HG03342 (cell line): ENCODE measurements at regions not wholly inside any gene's neighbourhood (a gene's known extent, or its start where the extent isn't known, plus 50 kb on each side); places are given as distances from the start of the nearest gene placed in this dataset.

Source experiments
- ATAC-seq: cut with Tn5 transposase; IDR thresholded peaks from one replicate; pipeline ENCODE4 v1.9.1; 2021; ENCODE audit warnings: mild to moderate bottlenecking, moderate library complexity; ENCODE audit not compliant: unreplicated experiment

DNA sequence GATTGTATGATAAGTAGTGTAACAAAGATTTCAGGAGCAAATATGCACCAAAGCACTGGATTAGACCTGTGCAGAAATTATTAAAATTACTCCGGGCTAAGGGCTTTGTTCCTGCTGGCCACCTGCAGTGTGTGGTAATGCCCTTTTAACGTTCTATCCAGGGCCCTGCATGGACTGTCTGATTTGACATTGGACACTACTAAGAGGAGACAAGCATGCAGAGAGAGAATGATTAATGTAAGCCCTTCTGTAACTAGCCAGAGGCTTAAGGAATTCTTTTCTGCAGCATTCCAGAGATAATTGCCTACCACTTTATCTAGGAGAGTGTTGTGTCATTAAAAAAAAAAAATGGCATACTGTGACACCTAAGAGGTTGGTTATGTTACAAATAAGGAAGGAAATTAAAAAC lies 117.0 kb downstream of the PCDH7 start:
- no peak for ATAC-seq

DNA sequence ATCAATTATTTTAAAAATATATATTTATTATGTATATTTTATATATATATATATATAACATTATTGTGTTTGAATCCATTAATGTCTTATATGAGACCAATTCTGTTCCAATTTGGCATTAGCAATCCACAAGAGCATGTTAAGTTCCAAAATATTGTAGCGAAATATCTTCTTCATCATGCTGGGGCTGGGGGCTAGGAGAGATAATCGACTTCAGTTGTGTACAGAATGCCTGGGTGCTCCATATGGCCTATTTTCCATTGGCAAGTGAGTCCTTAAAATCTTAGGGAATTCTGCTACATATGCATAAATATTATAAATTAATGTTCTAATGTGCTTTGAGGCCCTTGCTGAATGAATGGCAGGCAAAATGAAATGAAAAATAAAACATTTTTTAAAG lies 117.7 kb downstream of the PCDH7 start:
- ATAC-seq: no peak

DNA sequence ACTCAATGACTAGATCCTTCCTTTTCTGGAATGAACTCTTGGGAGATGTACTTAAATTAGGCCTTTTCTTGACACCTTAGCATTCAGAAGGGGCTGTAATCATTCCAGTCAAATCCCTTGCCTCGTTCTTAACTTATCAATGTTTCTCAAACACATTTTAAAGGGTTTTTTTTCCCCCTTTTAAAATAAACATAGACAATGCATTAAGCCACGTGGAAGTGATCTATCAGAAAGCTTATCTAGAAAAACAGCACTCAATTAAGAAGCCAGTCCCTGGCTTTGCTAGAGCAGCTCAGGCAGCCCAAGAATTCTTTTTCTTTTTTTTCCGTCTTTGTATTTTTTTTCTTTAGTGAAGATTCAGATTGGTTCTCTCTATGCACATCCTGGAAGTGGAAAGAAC lies 118.2 kb downstream of the PCDH7 start:
- no peak for ATAC-seq

DNA sequence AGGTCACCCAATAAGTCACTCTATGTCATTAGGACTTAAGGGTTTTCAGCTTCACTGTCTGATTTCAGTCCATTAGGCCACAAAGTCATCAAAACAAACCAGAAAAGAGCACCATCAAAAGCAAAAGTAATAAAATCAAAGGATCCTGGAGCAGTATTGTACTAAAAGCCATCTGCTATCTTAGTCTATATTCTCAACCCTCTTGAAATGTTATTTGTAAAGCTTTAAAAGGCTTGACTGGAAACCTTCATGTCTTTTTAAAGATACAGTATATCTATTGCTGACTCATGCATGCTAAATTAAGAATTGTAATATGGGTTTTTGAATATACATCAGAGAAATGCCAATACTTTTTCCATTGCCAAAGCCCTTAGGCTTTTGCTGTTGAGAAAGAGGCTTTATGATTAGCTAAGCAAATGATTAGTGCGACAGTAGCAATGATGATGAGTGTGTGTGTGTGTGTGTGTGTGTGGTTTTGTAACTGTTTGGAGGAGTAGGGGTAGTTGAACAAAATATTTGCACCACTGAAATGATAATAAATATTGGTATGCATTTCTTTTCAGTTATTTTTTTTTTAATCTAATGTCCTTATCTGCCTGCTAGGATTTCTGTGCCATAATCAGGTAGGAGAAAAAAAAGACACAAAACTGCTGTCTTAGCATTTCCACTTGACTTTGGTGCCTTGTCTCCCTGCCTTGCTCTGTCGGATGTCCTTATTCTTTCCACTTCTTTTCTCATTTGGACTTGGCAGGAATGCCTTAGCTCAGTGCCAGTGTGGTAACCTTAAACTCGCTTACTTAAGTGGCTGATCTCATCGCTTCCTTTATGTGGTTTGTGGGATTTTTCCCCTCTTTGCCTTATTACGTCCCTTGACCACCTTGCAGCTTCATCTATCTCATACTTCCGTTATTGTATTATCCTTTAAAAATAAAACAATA lies 119.7 kb downstream of the PCDH7 start:
- ATAC-seq: no peak

DNA sequence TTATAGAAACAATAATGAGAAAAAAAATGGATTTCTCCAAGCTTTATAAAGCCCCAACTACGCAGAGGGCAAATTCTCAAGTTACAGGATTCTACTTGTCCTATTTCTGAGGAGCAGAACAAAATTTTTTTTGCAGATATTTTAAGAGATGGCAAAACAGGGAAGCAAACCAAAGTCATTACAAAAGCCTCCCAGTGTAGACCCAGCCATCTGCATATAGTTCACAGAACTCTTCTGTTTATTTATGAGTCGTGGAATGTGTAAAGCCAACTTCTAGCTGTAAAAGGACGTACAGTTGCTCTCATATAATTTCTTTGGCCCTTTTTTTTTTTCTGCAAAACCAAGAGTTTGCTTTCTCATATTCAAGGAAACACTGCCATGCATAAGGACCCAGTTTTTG lies 120.4 kb downstream of the PCDH7 start:
- no peak for ATAC-seq

DNA sequence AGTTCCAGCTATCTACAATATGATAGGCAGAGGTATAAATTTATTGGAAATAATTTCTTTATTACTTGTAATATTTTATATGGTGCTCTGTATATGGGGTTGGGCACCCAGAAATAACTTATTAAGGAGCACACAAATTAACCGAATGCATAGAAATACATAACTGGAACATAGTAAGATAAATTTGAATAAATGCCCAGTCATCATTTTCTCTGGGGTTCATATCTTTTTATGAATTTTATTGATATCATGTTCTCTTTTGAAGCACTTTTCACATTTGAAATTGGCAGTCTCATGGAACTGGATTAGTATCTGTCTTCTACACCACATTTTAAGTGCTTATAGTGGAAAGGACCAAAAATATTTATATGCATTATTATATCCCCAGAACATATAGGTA lies 122.0 kb downstream of the PCDH7 start:
- ATAC-seq: no peak

DNA sequence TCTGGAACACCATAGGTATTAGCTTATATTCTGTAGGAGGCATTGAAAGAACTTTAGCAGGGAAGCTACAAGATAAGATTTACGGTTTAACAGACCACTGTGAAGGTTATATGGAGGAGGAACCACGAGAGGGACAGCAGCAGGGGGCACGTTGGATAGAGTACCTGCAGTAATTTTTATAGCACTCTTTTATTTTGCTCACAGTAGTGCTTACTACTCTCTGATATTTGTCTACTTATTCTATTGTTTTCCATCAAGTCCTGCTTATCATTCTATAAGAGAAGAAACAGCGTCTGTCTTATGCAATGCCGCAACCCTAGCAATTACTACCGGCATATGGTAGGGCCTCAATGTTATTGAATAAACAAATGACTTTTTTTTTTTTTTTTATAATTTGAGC lies 122.5 kb downstream of the PCDH7 start:
- ATAC-seq: no peak

DNA sequence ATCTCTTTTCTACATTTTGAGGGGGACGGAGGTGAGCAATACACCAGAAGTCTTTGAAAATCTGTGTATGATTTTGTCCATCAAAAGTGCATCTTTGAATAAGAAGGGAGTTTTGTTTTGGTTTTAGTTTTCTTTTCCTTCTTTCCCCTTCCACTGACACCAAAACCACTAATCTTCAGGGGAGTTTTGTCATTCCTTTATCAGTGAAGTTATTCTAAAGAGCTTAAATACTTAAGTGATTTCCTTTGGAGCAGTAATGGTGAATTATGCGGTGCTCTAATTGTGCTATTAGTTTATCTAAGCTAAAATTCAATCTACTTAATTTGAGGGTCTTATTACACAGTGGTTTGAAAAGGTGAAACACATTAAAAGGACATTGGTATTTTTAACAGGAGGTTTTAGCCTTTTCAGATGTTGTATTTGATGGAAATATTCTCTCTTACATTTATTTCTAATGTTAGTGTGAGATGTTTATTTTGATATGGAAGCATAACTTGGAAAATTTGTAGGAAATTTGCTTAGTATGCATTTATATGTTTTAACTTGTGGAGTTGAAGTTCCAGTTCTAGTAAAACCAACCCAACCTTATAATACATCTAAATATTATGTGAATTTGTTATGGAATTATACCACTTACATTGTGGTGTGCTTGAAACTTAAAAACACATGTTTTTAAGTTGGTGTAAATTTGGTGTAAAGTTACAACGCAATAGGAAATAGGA lies 124.9 kb downstream of the PCDH7 start:
- ATAC-seq: no peak

DNA sequence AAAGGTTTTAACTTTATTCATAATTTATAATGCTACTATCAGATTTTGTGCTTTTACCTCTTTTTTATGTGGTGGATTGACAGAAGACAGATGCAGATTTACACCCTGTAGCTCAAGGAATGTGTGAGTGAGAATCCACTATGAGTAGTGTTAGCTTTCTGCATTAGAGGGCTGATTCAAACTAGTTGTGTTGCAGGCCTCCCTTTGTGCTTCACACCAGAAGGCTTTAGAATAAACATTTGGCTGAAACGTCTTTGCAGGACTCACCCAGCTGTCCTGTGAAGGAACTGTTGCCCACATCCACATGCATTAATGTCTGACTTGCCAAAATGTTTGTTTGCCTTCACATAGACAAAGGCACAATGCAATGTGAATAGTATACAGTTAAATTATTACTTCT lies 127.0 kb downstream of the PCDH7 start:
- ATAC-seq: no peak

DNA sequence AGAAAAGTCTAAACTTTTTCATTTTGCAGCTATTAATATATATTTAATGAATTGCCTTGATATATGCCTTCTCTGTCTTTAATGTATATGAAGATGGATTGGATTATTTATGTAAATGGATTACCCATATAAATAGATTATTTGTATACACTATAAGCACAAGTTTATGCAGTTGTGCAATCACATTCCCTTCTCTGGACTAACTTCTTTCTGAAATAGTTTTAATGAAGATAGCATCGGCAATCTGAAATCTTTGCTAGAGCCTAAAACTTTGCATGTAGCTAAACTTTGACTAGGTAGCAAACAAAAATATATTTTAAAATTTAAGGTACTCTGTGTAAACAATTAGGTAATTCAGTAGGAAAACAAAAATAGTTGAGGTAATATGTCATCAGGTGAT lies 127.8 kb downstream of the PCDH7 start:
- ATAC-seq: no peak

DNA sequence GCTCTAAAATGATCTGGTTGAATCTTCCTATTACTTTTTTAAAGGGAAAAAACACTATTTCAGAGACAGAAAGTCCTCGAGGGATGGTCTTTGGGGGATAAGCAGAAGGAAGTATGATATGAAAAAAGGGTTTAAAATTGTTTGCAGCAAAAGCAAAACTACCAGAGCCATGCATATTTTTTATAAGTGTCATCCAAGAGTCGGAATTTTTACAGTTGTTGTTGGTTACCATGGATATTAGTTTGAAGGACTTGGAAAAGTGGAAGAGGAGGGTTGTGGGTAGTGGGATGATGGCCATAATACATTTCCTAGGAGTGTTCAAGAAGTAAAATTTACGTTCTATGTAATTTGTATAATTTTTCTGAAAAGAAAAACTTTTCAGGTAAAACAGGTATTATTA lies 134.4 kb downstream of the PCDH7 start:
- no peak for ATAC-seq

DNA sequence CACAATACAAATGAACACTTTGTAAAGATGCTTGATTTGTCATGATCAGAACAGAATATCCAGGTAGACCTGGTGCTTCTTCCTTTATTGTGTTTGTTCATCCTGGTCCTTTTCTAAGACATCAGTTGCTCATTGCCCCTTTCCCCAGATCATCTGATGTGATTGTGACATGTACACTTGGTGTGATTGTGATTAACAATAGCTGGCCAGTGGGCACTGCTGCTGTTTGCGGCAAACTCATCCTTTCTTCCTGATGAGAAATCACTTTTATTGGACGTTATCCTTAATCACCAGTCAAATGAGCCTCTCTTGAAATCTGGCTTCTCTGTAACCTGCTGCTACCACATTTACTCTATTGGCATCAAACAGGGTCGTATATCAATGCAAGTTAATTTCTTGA lies 135.1 kb downstream of the PCDH7 start:
- ATAC-seq: no peak

DNA sequence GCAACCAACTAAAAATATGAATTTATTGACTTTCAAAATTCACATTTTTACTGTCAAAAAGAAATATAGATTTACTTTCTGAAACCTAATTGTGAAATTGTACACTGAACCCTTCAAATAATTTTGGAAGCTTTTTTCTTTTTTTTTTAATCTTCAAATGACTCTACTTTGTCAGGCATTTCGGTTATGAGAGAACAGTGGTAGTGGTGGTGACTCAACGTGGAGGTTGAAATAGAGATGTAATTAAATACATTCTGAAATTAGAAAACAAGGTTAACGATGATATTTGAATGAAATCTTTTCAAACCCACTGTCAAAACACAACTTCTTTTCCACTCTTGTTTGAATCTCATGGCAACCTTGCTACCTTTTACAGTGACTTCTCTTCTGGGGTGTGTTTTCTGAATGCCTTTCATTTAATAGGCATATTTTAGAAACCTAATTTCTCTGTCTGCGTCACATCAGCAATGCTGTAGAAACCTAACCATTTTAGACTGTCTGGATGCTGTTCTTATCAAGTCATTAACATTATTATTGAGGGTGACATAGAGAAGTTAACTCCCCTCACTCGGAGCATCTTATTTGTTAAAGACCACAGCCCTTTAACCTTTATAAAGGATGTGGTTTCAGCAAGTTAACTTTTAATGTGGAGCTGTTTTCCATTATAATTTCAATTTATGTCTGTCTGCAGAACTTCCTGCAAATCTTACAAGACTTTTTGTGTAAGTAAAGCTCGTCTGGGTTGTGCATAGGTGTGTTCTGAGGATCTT lies 136.8 kb downstream of the PCDH7 start:
- ATAC-seq: no peak

DNA sequence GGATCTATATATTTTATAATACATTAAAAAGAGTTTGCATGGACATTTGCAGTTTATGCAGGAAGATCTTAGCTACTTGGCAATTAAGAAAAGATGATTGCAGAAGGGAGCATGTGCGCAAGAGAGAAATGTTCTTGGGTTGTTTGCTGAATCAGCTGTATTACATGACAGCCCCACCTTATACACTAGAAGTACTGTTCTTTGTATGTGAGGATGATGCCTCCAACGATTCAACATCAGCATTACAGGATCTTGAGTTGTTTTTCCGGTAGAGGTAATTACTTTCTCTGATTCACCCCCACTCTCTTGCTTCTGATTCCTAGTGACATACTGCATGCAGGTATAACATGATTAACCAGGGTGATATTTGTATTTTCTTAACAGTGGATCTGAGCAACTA lies 140.8 kb downstream of the PCDH7 start:
- ATAC-seq: no peak

DNA sequence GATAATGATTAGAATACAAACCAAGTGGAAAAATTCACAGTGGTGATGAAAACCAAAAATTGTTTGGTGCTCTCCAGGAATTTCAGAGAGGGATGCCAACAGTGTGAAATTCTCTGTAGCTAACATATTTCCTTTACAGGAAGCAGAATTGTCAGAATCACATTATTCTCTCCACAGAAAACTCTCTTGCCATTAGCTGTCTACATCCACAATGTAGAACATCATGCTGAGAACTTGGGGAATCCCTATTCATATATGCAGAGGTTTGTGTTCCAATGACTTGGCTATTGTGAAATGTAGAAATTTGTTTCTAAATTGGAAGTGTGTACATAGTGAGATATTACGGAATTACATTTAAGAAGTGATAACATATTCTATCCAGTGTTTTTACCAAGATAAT lies 142.0 kb downstream of the PCDH7 start:
- no peak for ATAC-seq

DNA sequence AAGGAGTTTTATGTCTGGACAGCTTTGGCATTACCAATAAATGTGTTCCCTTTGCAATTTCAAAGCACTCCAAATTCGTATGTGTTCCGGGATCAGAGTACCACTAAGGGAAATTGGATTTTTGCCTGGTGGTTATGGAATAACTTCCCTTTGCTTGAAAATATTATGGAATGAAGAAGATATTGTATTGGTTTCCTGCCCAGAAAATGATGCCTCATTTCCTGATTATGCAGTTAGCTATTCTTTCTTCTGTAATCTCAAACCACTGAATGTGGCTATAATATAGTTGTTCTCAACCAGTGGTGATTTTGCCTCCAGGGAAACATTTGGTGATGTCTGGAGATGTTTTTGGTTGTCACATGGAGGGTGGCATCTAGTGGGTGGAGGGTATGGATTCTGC lies 142.9 kb downstream of the PCDH7 start:
- no peak for ATAC-seq

DNA sequence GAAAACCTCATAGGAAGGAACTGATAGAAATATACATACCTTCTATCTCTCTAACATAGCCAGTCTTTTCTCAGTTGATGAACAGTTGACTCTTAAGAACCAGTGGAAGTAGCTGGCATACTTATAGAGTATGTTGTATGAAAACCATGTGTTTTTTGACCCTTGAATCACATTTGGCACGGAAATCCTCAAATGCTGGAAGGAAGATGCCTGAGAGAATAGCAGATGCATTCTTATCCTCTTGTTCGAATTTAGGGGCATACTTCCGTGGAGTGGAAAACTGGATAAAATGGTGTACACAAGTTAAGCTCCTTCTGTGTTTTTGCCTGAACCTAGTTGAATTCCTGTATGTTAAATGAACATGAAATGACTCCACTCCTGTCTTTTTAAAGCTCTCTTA lies 145.5 kb downstream of the PCDH7 start:
- ATAC-seq: no peak

DNA sequence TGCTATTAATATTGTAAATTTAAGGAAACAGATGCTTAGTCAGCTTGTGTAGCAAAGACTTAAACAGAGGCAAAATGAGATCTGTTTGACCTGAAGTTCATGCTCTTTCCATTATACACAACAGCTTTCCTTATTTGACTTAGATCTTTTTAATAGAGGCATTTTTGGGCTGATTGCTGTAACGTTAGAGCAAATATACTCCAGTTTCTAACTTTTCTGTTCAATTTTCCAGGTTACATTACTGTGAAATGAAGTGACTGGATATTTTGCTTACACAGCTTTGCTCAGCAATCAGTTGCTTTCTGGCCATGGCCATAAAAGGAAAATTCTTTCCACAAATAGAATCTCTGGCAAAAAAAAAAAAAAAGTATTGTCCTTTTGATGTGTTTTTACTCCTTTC lies 146.2 kb downstream of the PCDH7 start:
- no peak for ATAC-seq

DNA sequence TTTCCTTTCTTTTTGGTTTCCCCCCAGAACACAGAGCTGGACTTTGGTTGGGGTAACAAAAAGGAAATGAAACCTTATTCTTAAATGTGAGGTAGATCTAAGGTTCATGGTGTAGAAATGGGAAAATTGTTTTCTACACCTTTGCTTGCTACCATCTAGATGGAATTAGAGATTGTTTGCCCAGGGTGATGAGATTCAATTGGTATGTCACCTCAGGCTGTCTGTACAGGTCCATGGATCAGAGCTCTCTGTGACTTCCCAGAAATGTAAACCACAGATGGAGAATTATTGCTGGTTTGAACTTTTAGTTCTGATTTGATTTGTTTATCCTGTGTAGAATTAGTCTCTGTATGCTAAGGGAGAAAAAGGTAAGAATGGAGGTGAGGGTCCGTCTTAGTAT lies 146.7 kb downstream of the PCDH7 start:
- ATAC-seq: no peak

DNA sequence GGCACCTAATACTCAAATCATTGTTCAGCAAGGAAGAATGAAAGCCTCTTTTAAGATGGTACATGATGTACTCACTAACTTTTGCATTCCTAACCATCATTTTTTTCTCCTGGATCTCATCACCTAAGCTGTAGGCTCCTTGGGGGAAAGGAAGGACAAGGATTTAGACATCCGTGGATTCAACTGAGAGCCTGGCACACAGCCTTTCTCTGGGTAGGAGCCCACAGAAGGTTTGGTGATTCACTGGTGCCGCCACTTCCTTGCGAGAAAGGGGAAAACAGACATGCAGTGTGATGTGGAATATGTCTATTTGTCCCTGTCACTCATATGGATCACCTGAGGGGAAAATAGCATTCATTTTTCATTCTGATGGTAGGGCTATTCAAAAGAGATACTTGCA lies 147.3 kb downstream of the PCDH7 start:
- no peak for ATAC-seq

DNA sequence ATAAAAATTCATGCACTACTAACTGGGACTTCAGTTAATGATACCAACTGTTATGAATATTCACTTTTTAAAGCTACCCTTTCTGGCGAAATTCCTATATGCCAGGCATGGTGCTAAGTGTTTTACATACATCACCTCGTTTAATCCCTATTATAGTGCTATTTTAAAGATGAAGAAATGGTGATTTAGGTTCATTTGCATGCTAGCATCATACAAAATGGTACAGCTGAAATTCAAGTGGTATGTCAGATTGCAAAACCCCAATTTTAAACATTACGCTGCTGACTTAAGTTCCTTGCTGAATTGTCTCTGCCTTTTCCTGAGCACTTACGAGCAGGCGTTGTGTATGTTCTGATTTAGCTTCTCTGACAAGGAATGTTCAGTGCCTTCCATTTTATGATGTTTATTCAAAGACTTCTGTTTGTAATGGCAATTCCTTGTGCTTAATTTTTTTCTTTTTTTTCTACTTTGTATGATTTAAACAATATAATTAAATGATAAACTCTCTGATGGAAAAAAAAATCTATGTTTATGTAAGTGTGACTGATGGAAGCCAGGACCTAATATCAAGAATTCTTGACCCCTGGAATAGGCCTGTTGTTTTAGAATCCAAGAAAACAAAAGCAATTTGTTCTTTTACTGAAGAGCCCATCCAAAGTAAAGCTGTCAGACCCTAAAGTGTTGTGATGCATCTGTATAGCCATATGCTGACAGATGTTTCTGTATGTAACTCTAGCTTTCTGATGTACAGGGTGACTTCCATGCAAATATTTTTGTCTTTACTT lies 148.1 kb downstream of the PCDH7 start:
- no peak for ATAC-seq
